Globus pallidus (tissue), 1 donor: ENCODE measurements at regions not wholly inside any gene's neighbourhood (a gene's known extent, or its start where the extent isn't known, plus 50 kb on each side); places are given as distances from the start of the nearest gene placed in this dataset.
"Not testable (repeated sequence)": the region's sequence is repeated elsewhere in the genome, so short reads cannot be mapped to it uniquely, and the experiment has no call there.

Source experiments
- DNase-seq: peaks from one replicate; pipeline ENCODE4 v3.0.0-alpha.2; 2015; ENCODE audit warnings: low spot score

DNA sequence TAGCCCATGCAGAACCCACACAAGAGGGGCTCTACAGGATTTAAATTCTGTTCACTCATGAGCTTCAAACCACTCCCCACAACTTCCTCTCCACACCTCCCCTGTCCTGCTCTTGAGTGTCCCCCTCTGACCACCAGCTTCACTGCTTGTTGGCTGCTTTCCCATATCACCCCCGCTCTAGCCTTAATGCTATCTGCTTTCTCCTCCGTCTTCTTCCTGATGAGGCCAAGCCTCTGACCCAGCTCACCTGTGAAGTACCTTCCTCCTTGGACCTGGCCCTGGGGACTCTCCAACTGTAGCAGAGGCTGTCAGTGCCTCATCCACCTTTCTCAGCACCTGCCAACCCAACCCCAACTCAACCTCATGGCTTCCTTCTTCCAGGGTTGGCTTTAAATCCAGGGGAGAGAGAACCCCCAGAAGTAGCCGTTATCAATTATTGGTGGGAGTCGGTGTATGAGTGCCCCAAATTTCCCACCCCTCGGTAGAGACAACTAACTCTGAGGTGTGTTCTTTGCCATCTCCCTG is 174.8 kb downstream of the MINAR1 start:
- DNase-seq = no peak

- no peak for DNase-seq
Observed at GRCh38 chr15:79608066-79608864, 176.1 kb downstream of the MINAR1 start.

- DNase-seq = no peak
Observed at GRCh38 chr15:79609506-79609905, 177.4 kb downstream of the MINAR1 start.

DNA sequence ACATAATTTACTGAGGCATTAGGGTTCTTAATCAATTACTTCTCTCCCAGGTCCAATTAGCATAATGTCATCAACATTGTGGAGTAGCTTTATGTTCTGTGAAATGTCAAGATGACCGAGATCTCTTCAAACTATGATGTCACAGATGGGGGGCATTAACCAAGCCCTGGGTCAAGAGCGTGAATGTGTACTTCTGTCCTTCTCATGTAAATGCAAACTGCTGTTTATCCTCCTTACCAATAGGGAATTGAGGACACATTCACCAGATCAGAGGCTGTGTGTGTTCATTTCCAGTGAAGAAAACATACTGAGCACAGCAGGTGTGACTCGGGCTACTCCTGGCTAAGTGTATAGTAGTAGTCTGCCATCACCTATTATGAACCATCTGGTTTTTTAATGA is 177.9 kb downstream of the MINAR1 start:
- DNase-seq = no peak

DNA sequence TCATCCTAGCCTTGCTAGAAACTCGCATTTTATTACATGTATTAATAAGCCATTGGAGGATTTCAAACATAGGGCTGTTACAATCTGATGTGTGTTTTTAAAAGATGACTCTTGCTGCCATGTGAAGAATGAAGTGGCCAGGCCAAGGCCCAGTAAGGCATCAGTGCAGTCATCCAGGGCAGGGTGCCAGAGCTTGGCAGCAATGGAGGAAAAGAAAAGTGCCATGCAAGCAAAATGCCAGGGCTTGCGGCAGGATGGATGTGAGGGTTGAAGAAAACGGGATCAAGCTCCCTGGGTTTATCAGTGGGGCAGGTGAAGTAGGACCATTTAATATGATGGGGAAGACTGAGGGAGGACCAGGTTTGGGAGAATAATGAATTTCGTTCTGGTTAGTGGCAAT is 183.6 kb downstream of the MINAR1 start:
- DNase-seq = peak; percentile 16

GRCh38 chr15:79617071-79617470 is 184.9 kb downstream of the MINAR1 start:
- DNase-seq = no peak

GRCh38 chr15:79620112-79620857 is 188.1 kb downstream of the MINAR1 start:
- DNase-seq = no peak

DNA sequence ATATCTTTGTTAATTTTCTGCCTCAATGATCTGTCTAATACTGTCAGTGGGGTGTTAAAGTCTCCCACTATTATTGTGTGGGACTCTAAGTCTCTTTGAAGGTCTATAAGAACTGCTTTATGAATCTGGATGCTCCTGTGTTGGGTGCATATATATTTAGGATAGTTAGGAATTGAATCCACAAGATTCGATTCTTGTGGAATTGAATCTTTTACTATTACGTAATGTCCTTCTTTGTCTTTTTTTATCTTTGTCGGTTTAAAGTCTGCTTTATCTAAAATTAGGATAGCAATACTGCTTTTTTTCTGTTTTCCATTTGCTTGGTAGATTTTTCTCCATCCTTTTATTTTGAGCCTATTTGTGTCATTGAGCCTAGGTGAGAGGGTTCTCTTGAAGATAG is 189.7 kb downstream of the MINAR1 start:
- not testable (repeated sequence) for DNase-seq

GRCh38 chr15:79623488-79623887 is 191.4 kb downstream of the MINAR1 start:
- no peak for DNase-seq

GRCh38 chr15:79629687-79630086 is 197.6 kb downstream of the MINAR1 start:
- no peak for DNase-seq

- DNase-seq = no peak
Observed at GRCh38 chr15:79632457-79632856, 200.3 kb downstream of the MINAR1 start.

DNA sequence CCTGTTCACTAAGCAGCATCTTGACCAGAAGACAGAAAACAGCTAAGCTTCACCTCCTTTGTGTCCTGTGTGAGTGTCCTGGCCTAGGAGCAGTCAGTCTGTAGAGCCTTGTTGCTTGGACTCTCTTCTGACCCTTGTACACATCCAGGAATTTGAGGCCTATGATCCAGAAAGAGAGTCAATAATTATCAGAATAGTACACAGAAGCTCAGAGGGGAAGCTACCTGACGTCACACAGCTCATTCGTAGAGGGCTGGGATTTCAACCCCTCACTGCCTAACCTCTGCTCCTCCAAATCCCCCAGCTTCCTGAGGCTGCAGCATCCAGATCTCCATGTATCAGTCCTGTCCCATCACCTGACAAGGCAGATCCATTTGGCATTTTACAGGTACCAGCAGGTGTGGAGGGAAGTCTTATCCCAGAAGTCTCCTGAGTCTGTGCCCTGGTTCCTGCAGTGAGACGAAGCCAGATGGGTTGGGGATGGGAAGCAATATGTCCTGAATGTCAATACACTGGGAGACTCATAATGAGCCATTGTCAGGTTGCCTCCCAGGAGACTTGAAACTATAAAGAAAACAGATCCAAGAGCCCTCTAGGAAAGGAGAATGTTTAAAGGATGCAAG is 203.1 kb downstream of the MINAR1 start:
- DNase-seq = no peak

DNA sequence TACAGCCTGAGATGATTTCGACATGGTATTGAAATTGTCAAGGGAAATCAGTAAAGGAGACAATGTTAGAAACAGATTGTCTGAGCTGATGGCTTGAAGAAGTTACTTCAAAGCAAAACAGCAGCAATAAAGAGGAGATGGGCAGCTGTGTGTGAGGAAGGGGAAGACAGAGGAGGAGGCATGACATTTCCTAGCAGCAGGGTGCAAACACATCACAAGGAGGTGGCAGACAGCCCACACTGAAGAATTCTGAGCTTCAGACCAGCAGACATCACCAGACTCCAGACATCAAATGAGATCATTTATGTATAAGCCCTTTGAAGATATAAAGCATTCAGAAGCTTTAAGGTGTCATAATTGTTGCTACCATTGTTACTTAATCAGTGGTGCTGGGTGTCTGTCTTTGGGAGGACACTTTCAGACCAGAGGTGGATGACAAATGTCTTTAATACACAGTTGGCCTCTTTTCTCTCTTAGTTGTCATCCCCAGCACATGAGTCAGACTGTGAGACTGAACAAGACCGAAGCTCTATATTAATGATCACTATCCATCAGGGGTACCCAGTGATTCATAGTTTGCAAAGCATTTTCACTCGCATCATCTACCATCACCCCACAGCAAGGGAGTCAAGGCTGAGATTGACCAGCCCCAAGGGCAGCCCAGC is 203.9 kb downstream of the MINAR1 start:
- DNase-seq = no peak

- DNase-seq = no peak
Observed at GRCh38 chr15:79640206-79640605, 208.1 kb downstream of the MINAR1 start.

- no peak for DNase-seq
Observed at GRCh38 chr15:79641841-79642240, 209.7 kb downstream of the MINAR1 start.

DNA sequence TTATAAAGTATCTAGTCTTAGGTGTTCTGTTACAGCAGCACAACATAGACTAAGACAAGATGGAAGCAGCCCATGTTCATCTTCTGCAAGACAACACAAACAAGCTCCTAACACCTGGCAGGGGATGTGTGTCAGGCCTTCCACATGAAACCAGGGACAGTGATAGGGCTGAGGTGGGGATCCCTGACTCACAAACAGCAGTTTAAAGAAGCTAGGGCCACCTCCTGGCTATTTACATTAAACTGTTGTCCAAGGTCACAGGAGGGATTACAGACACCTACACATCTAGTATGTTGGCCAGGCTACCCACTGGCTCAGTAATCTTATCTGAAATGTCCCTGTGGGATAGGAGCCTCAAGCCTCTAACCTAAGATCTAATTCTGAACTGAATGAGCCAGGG is 211.3 kb downstream of the MINAR1 start:
- no peak for DNase-seq

DNA sequence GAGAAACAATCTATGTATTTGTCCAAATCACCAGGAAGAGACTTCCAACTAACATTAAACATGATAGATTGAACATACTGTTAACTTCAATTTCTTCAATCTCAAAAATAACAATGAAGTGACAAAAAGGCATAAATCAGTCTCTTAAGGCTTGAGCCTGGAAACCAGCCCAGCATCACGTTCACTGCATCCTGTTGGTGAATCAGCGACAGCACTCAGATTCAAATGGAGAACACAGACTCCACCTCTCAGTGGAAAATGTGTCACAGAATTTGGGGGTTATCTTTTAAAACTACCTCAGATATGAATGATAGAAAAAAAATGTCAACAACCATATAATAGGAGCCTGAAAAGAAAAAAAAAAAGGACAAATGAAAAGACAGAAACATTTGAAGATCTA is 212.0 kb downstream of the MINAR1 start:
- no peak for DNase-seq

GRCh38 chr15:79652972-79653371 is 220.8 kb downstream of the MINAR1 start:
- not testable (repeated sequence) for DNase-seq

GRCh38 chr15:79653533-79653932 is 221.4 kb downstream of the MINAR1 start:
- DNase-seq = no peak

DNA sequence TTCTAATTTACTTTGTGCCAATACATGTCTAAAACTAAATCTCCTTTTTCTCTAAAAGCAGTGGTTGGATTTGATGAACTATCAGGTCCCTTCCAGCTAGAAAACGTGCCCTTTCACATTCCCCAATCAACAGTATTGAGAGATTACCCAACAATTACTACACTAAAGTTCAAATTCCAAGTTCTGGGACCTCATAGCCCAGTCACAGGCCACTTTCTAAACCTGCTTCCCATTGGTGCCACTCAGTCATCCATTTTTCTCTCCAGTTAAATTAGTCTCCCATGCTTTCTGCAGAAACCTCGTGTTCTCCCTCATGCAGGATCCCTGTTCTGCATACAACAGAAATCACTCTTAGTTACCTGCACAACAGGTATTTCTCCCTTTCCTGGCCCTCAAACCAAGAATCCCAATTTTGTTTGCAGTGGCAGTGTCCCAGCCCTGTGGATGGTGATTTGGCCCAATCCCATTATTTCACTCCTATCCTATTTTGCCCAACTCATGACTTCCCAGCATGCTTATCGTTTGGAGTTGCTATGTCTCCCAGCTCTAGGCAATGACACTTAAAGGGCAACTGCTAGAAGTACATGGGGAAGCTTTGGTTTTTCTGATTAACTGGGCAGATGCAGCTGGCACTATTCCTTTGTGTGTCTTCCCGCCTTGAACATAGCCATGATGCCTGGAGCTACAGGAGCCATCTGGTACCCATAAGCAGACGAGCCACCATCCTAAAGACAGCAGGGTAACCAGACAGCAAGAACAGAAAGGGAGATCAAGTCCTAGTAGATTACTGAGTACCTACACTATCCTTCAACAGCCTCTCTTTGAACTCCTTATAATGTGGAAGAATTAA is 224.2 kb downstream of the MINAR1 start:
- DNase-seq = no peak

DNA sequence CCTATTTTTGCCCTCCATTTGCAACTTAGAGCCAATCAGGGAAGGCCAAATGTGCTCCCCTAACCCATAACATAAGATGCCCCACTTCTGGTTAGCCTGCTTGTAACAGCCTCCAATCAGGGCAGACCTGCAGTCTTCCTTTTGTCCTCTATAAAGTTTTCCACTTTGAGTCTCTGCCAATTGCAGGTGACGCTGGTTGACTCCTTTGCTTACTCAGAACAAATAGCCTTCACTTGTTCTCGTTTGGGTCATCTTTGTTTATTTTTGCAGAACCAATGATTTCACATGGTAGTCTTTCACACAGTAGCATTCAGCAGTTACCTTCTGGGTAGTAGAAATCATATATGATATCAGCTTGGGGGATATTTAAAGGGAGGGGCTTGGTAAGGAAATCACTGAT is 225.6 kb downstream of the MINAR1 start:
- no peak for DNase-seq
